CD4-positive, alpha-beta T cell (primary cell): ENCODE measurements at regions not wholly inside any gene's neighbourhood (a gene's known extent, or its start where the extent isn't known, plus 50 kb on each side); places are given as distances from the start of the nearest gene placed in this dataset.

Experiments
- ATAC-seq: fragments of 200-7000 bp; cut with Tn5 transposase; one replicate; pipeline ENCODE4 v1.10.0; 2022; ENCODE audit warnings: mild to moderate bottlenecking; ENCODE audit not compliant: poor library complexity
- CTCF ChIA-PET: fragments of 350-600 bp; sonication (Branson Sonifier 250); formaldehyde crosslinking; loops from one replicate; lab custom pipeline; 2021; ENCODE audit warnings: antibody characterized with exemption, inconsistent platforms; lab: Charles Lee
- POLR2A ChIA-PET: fragments of 350-600 bp; sonication (Branson Sonifier 250); formaldehyde crosslinking; loops from one replicate; lab custom pipeline; 2021; ENCODE audit warnings: antibody characterized with exemption, inconsistent platforms; lab: Charles Lee
- DNase-seq, 14 experiments: peaks; one replicate each; pipeline ENCODE4 v3.0.0-alpha.2; 2013 to 2020; ENCODE audit warnings: mixed read lengths in 2 of 14
- H3K27ac ChIP-seq, 2 donors: one replicate each; pipeline versions ENCODE4 v1.5.1 to v1.7.0; 2013; ENCODE audit warnings: low read length in 2 of 2, low read depth in 1 of 2, mild to moderate bottlenecking in 1 of 2
- H3K27me3 ChIP-seq, 2 experiments: 1 replicate in 1 of 2; 2 replicates in 1 of 2; pipeline versions ENCODE4 v1.6.1 to v1.7.0; 2013; ENCODE audit warnings: low read length in 2 of 2, control low read depth in 1 of 2, mild to moderate bottlenecking in 1 of 2, moderate library complexity in 1 of 2; ENCODE audit not compliant: insufficient read depth in 2 of 2, control insufficient read depth in 1 of 2
- H3K36me3 ChIP-seq: one replicate; pipeline ENCODE4 v1.6.1; 2013; ENCODE audit warnings: low read length, control low read depth; ENCODE audit not compliant: insufficient read depth
- H3K4me1 ChIP-seq: one replicate; pipeline ENCODE4 v1.6.1; 2013; ENCODE audit warnings: low read length, control low read depth; ENCODE audit not compliant: insufficient read depth
- H3K4me3 ChIP-seq: one replicate; pipeline ENCODE4 v1.5.1; 2013; ENCODE audit warnings: mild to moderate bottlenecking, low read length, moderate library complexity
- H3K9me3 ChIP-seq, 2 experiments: 1 replicate in 1 of 2; 2 replicates in 1 of 2; pipeline versions ENCODE4 v1.6.1 to v1.7.0; 2013; ENCODE audit warnings: low read length in 2 of 2, mild to moderate bottlenecking in 2 of 2, control low read depth in 1 of 2, moderate library complexity in 1 of 2; ENCODE audit not compliant: control insufficient read depth in 1 of 2, insufficient read depth in 1 of 2
- H3K27ac Mint-ChIP-seq: one replicate; pipeline ENCODE4 v1.8.0; 2020; ENCODE audit warnings: mixed read lengths
- H3K27me3 Mint-ChIP-seq: one replicate; pipeline ENCODE4 v1.8.0; 2021; ENCODE audit warnings: mixed read lengths
- H3K36me3 Mint-ChIP-seq: one replicate; pipeline ENCODE4 v1.8.0; 2021; ENCODE audit warnings: low read depth, mixed read lengths
- H3K4me1 Mint-ChIP-seq: one replicate; pipeline ENCODE4 v1.8.0; 2021; ENCODE audit warnings: low read depth, mixed read lengths
- H3K4me3 Mint-ChIP-seq: one replicate; pipeline ENCODE4 v1.8.0; 2020; ENCODE audit warnings: mild to moderate bottlenecking, mixed read lengths
- H3K9me3 Mint-ChIP-seq: one replicate; pipeline ENCODE4 v1.8.0; 2020; ENCODE audit warnings: mixed read lengths
- intact Hi-C, 2 experiments: fragments of 100-400 bp; cut with DNase I in 1 of 2; cut with micrococcal nuclease in 1 of 2; formaldehyde crosslinking; loops; one replicate each; pipeline versions ENCODE4 v1.15.1 to v1.9.0; 2023 to 2025; cut with DNase I, micrococcal nuclease
- TF ChIP-seq, protein P1 (sequence below): fragments of 200-600 bp; IDR thresholded peaks from one replicate; pipeline ENCODE4 v1.8.0; 2022; ENCODE audit warnings: antibody characterized with exemption, mild to moderate bottlenecking

DNA sequence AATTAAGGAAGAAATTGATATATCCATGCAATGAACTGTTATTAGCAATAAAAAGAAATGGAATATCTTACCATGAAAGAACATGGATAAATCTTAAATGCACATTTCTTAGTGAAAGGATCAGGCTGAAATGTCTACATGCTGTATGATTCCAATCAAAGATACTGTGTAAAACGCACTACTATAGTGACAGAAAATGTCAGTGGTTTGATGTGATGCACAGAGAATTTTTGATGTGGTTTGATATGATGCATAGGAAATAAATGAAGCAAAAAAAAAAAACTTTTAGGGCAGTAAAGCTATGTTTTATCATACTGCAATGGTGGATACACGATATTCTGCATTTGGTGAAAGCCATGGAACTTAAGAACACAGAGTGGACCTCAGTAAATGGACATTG, 547.6 kb downstream of the GABRG1 start:
- no peaks in the 10 kb centered on the region for H3K27me3 ChIP-seq
- intact Hi-C loops, result no loop called here
- H3K9me3 Mint-ChIP-seq, result peaks cover 9% of the 10 kb centered on the region
- H3K4me1 Mint-ChIP-seq, result no peaks in the 10 kb centered on the region
- H3K4me3 Mint-ChIP-seq, result no peak overlapping the region
- POLR2A ChIA-PET, result no interaction called here
- no peak overlapping the region for H3K27ac Mint-ChIP-seq
- DNase-seq (no peak), ATAC-seq (no peak)
- no peak overlapping the region for H3K27ac ChIP-seq
- no peaks in the 10 kb centered on the region for H3K27me3 Mint-ChIP-seq
- H3K36me3 ChIP-seq, result no peaks in the 10 kb centered on the region
- H3K9me3 ChIP-seq, result no peaks in the 10 kb centered on the region
- CTCF ChIA-PET, result no interaction called here
- no peaks in the 10 kb centered on the region for H3K36me3 Mint-ChIP-seq
- TF ChIP-seq, protein P1, sequence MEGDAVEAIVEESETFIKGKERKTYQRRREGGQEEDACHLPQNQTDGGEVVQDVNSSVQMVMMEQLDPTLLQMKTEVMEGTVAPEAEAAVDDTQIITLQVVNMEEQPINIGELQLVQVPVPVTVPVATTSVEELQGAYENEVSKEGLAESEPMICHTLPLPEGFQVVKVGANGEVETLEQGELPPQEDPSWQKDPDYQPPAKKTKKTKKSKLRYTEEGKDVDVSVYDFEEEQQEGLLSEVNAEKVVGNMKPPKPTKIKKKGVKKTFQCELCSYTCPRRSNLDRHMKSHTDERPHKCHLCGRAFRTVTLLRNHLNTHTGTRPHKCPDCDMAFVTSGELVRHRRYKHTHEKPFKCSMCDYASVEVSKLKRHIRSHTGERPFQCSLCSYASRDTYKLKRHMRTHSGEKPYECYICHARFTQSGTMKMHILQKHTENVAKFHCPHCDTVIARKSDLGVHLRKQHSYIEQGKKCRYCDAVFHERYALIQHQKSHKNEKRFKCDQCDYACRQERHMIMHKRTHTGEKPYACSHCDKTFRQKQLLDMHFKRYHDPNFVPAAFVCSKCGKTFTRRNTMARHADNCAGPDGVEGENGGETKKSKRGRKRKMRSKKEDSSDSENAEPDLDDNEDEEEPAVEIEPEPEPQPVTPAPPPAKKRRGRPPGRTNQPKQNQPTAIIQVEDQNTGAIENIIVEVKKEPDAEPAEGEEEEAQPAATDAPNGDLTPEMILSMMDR, result no peak
- no peaks in the 10 kb centered on the region for H3K4me1 ChIP-seq
- H3K4me3 ChIP-seq, result no peak overlapping the region

- Histone ChIP-seq H3K4me1 (no peaks in the 10 kb centered on the region), H3K9me3 (peaks cover 0 to 8% of the 10 kb centered on the region in 2 experiments), H3K27me3 (no peaks in the 10 kb centered on the region), H3K36me3 (no peaks in the 10 kb centered on the region), H3K4me3 (no peak overlapping the region), H3K27ac (no peak overlapping the region)
- ChIA-PET CTCF (no interaction called here), POLR2A (no interaction called here)
- no peak overlapping the region for H3K4me3 Mint-ChIP-seq
- intact Hi-C loops, result no loop called here
- peaks cover 2% of the 10 kb centered on the region for H3K9me3 Mint-ChIP-seq
- TF ChIP-seq, protein P1, result no peak
- DNase-seq (no peak), ATAC-seq (no peak)
- no peaks in the 10 kb centered on the region for H3K27me3 Mint-ChIP-seq
- H3K27ac Mint-ChIP-seq, result no peak overlapping the region
- no peaks in the 10 kb centered on the region for H3K4me1 Mint-ChIP-seq
- H3K36me3 Mint-ChIP-seq, result no peaks in the 10 kb centered on the region
These were observed 554.2 kb downstream of the GABRG1 start for GRCh38 chr4:45569619-45570018.

- ATAC-seq (no peak), DNase-seq (no peak)
- TF ChIP-seq, protein P1, result no peak
- Histone ChIP-seq H3K27ac (no peak overlapping the region), H3K4me1 (no peaks in the 10 kb centered on the region), H3K36me3 (no peaks in the 10 kb centered on the region), H3K4me3 (no peak overlapping the region), H3K9me3 (peaks cover 0 to 8% of the 10 kb centered on the region in 2 experiments), H3K27me3 (no peaks in the 10 kb centered on the region)
- H3K4me3 Mint-ChIP-seq, result no peak overlapping the region
- no peaks in the 10 kb centered on the region for H3K27me3 Mint-ChIP-seq
- CTCF ChIA-PET, result no interaction called here
- intact Hi-C loops, result no loop called here
- peaks cover 2% of the 10 kb centered on the region for H3K9me3 Mint-ChIP-seq
- POLR2A ChIA-PET, result no interaction called here
- H3K36me3 Mint-ChIP-seq, result no peaks in the 10 kb centered on the region
- H3K27ac Mint-ChIP-seq, result no peak overlapping the region
- H3K4me1 Mint-ChIP-seq, result no peaks in the 10 kb centered on the region
These were observed 555.2 kb downstream of the GABRG1 start for GRCh38 chr4:45568694-45569093.
